Endothelial cell of umbilical vein (primary cell): ENCODE measurements at regions not wholly inside any gene's neighbourhood (a gene's known extent, or its start where the extent isn't known, plus 50 kb on each side); places are given as distances from the start of the nearest gene placed in this dataset.

Experiments
- BruUV-seq: library from RNA; stranded (reverse); fragments of 400-500 nt; replicated peaks from 2 replicates; lab custom pipeline; 2021; lab: Mats Ljungman, UMichigan
- CTCF ChIA-PET: fragments of 300-600, 350-600 bp; sonication (Branson Sonifier 250); formaldehyde crosslinking; loops from one replicate; lab custom pipeline; 2021; ENCODE audit warnings: antibody characterized with exemption, inconsistent platforms; lab: Charles Lee
- POLR2A ChIA-PET: fragments of 300-600, 350-600 bp; sonication (Branson Sonifier 250); formaldehyde crosslinking; loops from one replicate; lab custom pipeline; 2021; ENCODE audit warnings: antibody characterized with exemption, inconsistent platforms; lab: Charles Lee
- DNase-seq: peaks from one replicate; pipeline ENCODE4 v3.0.0-alpha.2; 2011; ENCODE audit warnings: low read depth, low spot score
- FAIRE-seq: peaks from 2 replicates; lab custom pipeline; 2011; peaks lifted over from hg19 to GRCh38; lab: Jason Lieb, UNC
- H2AFZ ChIP-seq: 2 replicates; pipeline ENCODE4 v1.6.0; 2012; ENCODE audit warnings: low read depth, low read length, control low read depth, inconsistent platforms
- H3K27ac ChIP-seq: 2 replicates; pipeline ENCODE4 v1.5.1; 2011; ENCODE audit warnings: low read depth, mild to moderate bottlenecking, control low read depth, low read length, moderate library complexity; ENCODE audit not compliant: insufficient read depth
- H3K27me3 ChIP-seq, 2 experiments: 2 replicates each; pipeline versions ENCODE4 v1.6.0 to v1.6.1; 2011; ENCODE audit warnings: low read length in 2 of 2, mixed read lengths in 1 of 2; ENCODE audit not compliant: control insufficient read depth in 2 of 2, insufficient read depth in 2 of 2
- H3K36me3 ChIP-seq, 2 experiments: 2 replicates in 1 of 2; 3 replicates in 1 of 2; pipeline ENCODE4 v1.5.1; 2011; ENCODE audit warnings: low read length in 2 of 2, mild to moderate bottlenecking in 1 of 2, moderate library complexity in 1 of 2; ENCODE audit not compliant: control insufficient read depth in 2 of 2, insufficient read depth in 2 of 2; ENCODE audit errors: extremely low read depth in 1 of 2
- H3K4me1 ChIP-seq: 3 replicates; pipeline ENCODE4 v1.5.1; 2011; ENCODE audit warnings: mild to moderate bottlenecking, low read length; ENCODE audit not compliant: control insufficient read depth, insufficient read depth; ENCODE audit errors: extremely low read depth
- H3K4me2 ChIP-seq: 2 replicates; pipeline ENCODE4 v1.6.1; 2011; ENCODE audit warnings: low read length, control low read depth, mixed read lengths; ENCODE audit not compliant: insufficient read depth
- H3K4me3 ChIP-seq, 3 experiments: fragments of 200-600 bp in 1 of 3; sonication (generic), shearing (Covaris generic) in 1 of 3; replicated peaks in 1 of 3; 2 replicates each; pipeline ENCODE4 v1.5.1; 2011 to 2016; ENCODE audit warnings: control low read depth in 3 of 3, low read length in 3 of 3, mild to moderate bottlenecking in 2 of 3, inconsistent platforms in 1 of 3, low read depth in 1 of 3, moderate library complexity in 1 of 3; ENCODE audit not compliant: insufficient read depth in 1 of 3
- H3K79me2 ChIP-seq: 2 replicates; pipeline ENCODE4 v1.6.0; 2012; ENCODE audit warnings: low read length, inconsistent platforms; ENCODE audit not compliant: control insufficient read depth, insufficient read depth
- H3K9ac ChIP-seq: replicated peaks from 2 replicates; pipeline ENCODE3; 2011; ENCODE audit warnings: low read length, control low read depth; ENCODE audit not compliant: insufficient read depth; ENCODE audit errors: extremely low read depth
- H3K9me1 ChIP-seq: replicated peaks from 3 replicates; pipeline ENCODE4 v1.6.0; 2011; ENCODE audit warnings: mild to moderate bottlenecking, low read length; ENCODE audit not compliant: control insufficient read depth, insufficient read depth; ENCODE audit errors: extremely low read depth
- H3K9me3 ChIP-seq: replicated peaks from 2 replicates; pipeline ENCODE4 v1.5.1; 2012; ENCODE audit warnings: low read length, inconsistent platforms; ENCODE audit not compliant: control insufficient read depth, insufficient read depth
- H4K20me1 ChIP-seq: replicated peaks from 2 replicates; pipeline ENCODE3; 2011; ENCODE audit warnings: mild to moderate bottlenecking, low read length; ENCODE audit not compliant: control insufficient read depth, insufficient read depth; ENCODE audit errors: extremely low read depth
- CTCF ChIP-seq, 2 donors: IDR thresholded peaks; 1 replicate in 1 of 2; 2 replicates in 1 of 2; pipeline ENCODE4 v1.5.1; 2011; ENCODE audit warnings: low read length in 2 of 2, mild to moderate bottlenecking in 2 of 2, moderate library complexity in 2 of 2, control low read depth in 1 of 2, inconsistent platforms in 1 of 2, low read depth in 1 of 2; ENCODE audit not compliant: insufficient read depth in 1 of 2; ENCODE audit errors: extremely low read depth in 1 of 2
- EZH2 ChIP-seq: IDR thresholded peaks from 2 replicates; pipeline ENCODE4 v1.6.1; 2012; ENCODE audit warnings: borderline replicate concordance, low read depth, mild to moderate bottlenecking, moderate library complexity, low read length, inconsistent platforms; ENCODE audit not compliant: severe bottlenecking
- FOS ChIP-seq: IDR thresholded peaks from 2 replicates; pipeline ENCODE4 v1.6.1; 2011; ENCODE audit warnings: mild to moderate bottlenecking, low read length, moderate library complexity, borderline replicate concordance; ENCODE audit not compliant: insufficient read depth
- GATA2 ChIP-seq: IDR thresholded peaks from 2 replicates; pipeline ENCODE4 v1.7.0; 2011; ENCODE audit warnings: low read depth, mild to moderate bottlenecking, moderate library complexity, mixed read lengths, low read length; ENCODE audit not compliant: insufficient read length, insufficient read depth
- JUN ChIP-seq: IDR thresholded peaks from 2 replicates; pipeline ENCODE4 v1.6.1; 2011; ENCODE audit warnings: borderline replicate concordance, low read depth; ENCODE audit not compliant: insufficient read length, insufficient read depth
- MAX ChIP-seq: IDR thresholded peaks from 2 replicates; pipeline ENCODE4 v1.6.1; 2011; ENCODE audit not compliant: insufficient read depth, insufficient read length
- MYC ChIP-seq: IDR thresholded peaks from one replicate; pipeline ENCODE4 v1.6.1; 2011; ENCODE audit warnings: mild to moderate bottlenecking, low read depth, low read length
- POLR2A ChIP-seq: IDR thresholded peaks from 2 replicates; pipeline ENCODE4 v1.6.1; 2012; ENCODE audit warnings: low read depth, mild to moderate bottlenecking, control low read depth, low read length
- POLR2AphosphoS5 ChIP-seq: IDR thresholded peaks from 2 replicates; pipeline ENCODE4 v1.6.1; 2012; ENCODE audit warnings: low read depth, mild to moderate bottlenecking, control low read depth, low read length, moderate library complexity; ENCODE audit not compliant: insufficient read depth
- dilution Hi-C: fragments of 300-500 bp; cut with MboI; formaldehyde crosslinking; loops from one replicate; pipeline ENCODE4 v1.15.0; 2019; ENCODE audit warnings: low sequenced_read_pairs; ENCODE audit not compliant: extremely low pct_ligation_motif_present
- intact Hi-C: fragments of 100-400 bp; cut with micrococcal nuclease; formaldehyde crosslinking; loops from one replicate; pipeline ENCODE4 v1.10.0; 2022

- Histone ChIP-seq H3K27me3 (peaks cover 2 to 3% of the 10 kb centered on the region in 2 experiments), H3K79me2 (no peaks in the 10 kb centered on the region), H3K9me3 (no peaks in the 10 kb centered on the region), H3K4me1 (no peaks in the 10 kb centered on the region), H3K9ac (no peak overlapping the region), H3K27ac (no peak overlapping the region), H2AFZ (no peak overlapping the region), H4K20me1 (no peaks in the 10 kb centered on the region), H3K4me2 (no peak overlapping the region), H3K4me3 (no peak overlapping the region), H3K9me1 (no peaks in the 10 kb centered on the region), H3K36me3 (no peaks in the 10 kb centered on the region)
- intact Hi-C loops (no loop called here), dilution Hi-C loops (no loop called here)
- FAIRE-seq (no peak), DNase-seq (no peak)
- no peak for TF ChIP-seq FOS
- no peak for TF ChIP-seq POLR2AphosphoS5
- TF ChIP-seq MAX: no peak
- no peak for TF ChIP-seq GATA2
- no peak for TF ChIP-seq POLR2A
- TF ChIP-seq EZH2: no peak
- no peak for TF ChIP-seq JUN
- no peak for TF ChIP-seq MYC
- TF ChIP-seq CTCF (IDR thresholded peaks at IDR 0.05; ENCODE audit: extremely low read depth in 1 of 2, insufficient read depth in 1 of 2, low read depth in 1 of 2, low read length in 2 of 2): no peak
- POLR2A ChIA-PET: no interaction called here
- no TSS peak for BruUV-seq
- CTCF ChIA-PET: interaction anchor here (0.9 kb wide), 1 partner anchor 180 kb away, joined by 3 read pairs; no protein-coding TSS in a partner anchor
Observed at GRCh38 chr10:86580521-86580891, 58.9 kb upstream of the WAPL start.
